HG03342 (cell line): ENCODE measurements at regions not wholly inside any gene's neighbourhood (a gene's known extent, or its start where the extent isn't known, plus 50 kb on each side); places are given as distances from the start of the nearest gene placed in this dataset.

Source experiments
- ATAC-seq: cut with Tn5 transposase; IDR thresholded peaks from one replicate; pipeline ENCODE4 v1.9.1; 2021; ENCODE audit warnings: mild to moderate bottlenecking, moderate library complexity; ENCODE audit not compliant: unreplicated experiment

DNA sequence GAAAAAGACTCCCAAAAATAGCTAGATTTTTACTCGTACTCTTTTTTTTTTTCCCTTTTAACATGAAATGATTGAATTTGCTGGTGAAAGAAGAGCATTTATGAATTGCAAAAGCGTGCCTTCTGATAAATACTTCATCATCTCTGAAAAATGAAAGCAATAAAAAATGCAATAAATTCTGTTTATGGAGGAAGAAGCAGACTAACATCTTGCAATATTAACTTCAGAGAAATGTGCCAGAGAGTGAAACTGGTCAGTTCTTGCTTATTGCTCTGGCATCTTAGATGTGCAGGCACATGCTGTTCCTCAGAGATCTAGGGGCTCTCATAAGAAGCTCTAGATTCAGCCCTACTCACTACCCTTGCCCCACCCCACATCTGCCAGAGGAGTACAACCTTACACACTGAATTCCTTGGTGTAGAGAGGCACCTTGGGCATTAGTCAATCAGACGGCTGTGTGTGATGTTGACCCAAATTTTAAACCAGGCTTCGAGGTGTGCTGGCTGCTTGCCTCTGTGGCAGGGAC, 891.1 kb upstream of the GHITM start:
- ATAC-seq = no peak

DNA sequence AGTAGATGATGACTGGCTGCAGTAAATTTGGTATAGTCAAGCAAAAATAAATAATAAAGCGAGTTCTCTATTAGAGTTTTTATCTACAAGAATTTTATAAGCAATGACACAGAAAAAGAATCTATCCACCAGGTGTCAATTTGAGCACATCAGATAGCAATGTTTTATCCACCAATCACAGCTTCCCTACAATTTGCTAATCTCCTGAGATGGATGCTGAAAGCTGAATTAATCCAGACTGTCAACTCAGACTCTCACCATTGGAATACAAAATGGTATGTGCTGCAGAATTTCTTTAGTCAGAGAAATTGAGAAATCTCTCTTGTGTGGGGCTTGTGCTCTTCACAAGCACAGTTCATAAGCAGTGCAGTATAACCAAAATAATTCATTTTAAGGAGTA, 888.9 kb upstream of the GHITM start:
- no peak for ATAC-seq

DNA sequence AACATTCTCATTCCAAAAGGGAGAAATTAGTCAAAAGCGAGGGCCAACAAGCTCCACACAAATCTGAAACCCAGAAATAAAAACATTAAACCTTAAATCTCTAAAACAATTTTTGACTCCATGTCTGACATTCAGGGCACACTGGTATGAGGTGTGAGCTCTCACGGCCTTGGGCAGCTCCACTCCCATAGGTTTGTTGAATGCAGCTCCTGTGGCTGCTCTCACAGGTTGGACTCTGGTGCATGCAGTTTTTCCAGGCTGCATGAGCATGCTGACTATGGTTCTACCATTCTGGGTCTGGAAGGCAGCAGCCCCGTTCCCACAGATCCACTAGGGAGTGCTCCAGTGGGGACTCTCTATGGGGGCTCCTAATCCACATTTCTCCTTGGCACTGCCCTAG, 887.1 kb upstream of the GHITM start:
- no peak for ATAC-seq

- no peak for ATAC-seq
These were observed 886.7 kb upstream of the GHITM start for GRCh38 chr10:83252596-83252995.

- ATAC-seq = no peak
These were observed 886.2 kb upstream of the GHITM start for GRCh38 chr10:83253011-83253671.

- ATAC-seq = no peak
These were observed 884.6 kb upstream of the GHITM start for GRCh38 chr10:83254698-83255097.

DNA sequence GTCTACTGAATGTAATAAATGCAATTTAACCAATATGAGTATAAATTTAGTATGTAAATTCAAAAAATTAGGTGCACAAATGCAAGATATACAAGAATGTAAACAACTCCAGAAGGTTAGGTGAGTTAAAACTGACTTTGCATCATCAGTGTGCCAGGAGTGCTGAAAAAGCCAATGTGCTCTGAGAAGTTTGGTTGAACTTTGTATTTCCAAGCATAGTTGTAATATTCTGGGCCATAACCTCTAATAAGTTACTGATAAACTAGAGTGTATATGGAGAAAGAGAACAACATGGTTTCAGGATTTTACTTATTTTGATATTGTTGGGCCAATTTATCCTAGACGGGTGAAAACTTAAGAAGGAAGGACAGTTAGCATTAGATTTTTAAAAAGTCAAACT, 876.9 kb upstream of the GHITM start:
- ATAC-seq = no peak

DNA sequence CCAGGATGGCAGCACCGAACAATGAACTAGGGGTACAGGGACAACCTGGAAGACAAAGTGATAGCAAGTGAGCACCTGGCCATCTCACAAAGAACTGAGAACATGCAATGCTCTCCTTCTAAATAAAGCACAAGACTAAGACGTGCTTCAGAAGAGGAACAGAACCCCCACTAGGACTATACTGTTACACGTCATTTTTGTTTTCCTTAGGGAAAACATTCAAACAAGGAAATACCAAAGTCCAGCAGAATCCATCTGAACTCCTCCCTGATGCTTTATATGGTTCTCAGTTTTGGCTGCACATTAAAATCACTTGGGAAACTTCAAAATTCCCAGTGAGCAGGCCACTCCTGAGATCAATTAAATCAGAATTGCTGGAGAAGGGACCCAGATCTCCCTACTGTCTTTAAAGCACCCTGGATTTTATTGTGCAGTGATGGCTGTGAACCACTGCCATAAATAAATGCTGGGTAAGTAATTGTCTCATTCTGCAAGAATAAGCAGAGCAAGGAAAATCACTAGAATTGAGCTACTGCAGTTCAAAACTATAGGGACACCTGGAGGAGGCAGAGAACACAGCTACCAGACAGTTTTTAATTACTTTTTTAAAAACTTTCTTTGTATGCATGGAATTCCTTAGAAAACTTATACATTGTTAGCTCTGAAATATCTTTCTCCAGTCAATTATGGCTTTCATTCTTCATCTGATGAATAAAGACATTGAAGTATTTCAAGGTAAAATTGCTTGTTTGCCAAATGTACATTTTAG, 866.5 kb upstream of the GHITM start:
- no peak for ATAC-seq

DNA sequence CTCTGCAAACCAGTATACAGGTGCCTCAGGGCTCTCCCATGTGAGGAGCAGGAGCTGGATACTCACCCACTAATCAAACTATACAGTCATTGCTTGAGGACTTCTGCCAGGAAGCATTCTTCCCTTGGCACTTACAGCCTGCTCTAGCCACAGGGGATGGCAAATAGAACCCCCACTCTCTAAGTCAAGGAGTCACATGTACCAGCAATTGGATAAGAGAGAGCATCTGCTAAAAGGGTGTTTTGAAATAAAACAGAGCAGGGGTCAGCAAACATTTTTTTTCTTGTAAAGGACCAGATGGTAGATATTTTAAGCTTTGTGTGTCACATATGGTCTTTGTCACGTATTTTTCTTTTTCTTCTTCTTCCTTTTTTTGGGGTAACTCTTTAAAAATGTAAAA, 865.2 kb upstream of the GHITM start:
- ATAC-seq = no peak

- no peak for ATAC-seq
These were observed 862.3 kb upstream of the GHITM start for GRCh38 chr10:83276971-83277370.

DNA sequence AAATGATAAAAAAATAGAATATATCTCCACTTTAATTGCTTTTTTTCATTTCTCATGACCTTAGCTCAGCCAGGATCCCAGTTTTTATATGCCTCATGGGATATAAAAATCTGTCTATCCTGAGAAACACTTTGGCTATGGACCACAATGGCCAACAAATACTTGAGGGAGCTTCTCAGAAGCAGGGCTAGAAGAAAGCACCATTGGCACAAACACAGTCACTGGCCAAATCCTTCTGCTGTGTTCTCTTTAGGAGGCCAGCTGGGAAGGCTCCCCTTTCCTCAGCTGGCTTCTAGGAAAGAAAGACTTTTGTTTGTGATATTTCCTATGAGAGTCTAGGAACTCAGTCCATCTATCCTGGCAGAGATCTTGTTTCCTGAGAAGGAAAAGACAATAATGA, 856.2 kb upstream of the GHITM start:
- no peak for ATAC-seq

DNA sequence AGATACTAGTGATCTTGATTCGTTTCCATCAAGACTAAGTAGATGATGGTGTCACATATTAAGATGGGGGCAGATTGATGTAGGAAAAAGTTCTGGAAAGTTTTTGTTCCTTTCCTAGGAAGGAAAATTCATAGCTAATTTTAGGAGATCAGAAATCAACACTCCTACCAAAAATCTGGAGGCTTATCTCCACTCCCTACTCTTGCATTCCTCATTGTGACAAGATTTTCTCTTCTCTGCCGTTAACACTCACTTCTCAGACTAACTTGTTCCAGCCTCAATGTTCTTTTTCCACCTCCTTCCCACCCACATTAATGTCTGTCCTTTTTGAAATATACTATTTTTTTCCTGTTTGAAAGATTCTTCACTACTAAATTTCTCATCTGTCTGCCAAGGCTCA, 851.9 kb upstream of the GHITM start:
- ATAC-seq = no peak

DNA sequence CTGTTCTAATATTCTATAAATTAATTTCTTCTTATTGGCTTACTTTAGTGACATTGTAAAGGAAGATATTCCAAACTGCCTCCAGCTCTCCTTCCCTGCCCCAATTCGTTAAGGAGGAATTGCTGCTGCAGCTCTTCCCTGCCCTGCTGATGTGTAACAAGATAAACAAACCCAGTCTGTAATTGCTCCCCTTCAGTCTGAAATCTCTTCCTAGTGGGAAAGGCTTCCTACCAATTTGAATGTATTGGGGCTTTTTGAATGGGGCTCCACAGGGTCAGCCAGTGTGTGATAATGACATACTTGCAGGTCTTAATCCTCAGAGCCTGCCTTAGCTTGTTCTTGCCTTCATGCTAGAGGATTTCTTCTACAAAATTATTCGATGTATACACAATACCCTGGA, 849.9 kb upstream of the GHITM start:
- ATAC-seq = no peak

DNA sequence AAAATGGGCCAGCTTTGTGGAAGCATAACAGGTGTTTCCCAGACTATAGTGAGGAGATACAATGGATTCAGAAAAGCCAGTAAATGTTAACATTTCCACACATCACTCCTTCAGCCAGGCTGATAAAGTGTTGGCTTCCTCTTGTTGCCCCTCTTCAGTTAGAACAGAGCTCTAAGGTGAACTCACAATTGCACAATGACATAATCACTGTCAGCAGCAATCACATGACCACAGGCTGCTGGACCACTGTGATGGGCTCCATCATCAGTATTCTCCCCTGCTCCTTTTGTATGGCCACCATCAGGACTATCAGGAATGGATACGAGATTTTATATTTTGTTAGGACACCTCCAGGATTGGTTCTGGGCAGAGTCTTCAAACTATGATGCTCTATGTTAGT, 849.4 kb upstream of the GHITM start:
- no peak for ATAC-seq

DNA sequence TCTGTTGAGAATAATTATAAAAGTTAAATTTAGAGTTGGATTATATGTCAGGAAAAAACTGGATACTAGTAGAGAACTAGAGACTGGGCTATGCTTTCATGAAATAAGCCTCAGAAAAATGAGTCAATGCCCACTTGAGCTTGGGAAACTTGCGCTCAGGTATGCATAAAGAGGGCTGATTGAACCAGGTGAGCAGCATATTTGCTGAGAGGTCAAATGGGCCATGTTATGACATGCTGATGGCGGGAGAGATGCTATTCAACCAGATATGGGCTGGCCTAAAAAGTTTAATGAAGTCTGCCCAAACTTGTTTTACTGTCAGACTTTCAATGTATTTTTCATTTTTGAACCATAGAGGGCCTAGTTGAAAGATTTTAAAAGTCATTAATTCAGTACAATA, 837.6 kb upstream of the GHITM start:
- ATAC-seq = no peak

GRCh38 chr10:83302623-83303022, 836.7 kb upstream of the GHITM start:
- ATAC-seq = no peak

DNA sequence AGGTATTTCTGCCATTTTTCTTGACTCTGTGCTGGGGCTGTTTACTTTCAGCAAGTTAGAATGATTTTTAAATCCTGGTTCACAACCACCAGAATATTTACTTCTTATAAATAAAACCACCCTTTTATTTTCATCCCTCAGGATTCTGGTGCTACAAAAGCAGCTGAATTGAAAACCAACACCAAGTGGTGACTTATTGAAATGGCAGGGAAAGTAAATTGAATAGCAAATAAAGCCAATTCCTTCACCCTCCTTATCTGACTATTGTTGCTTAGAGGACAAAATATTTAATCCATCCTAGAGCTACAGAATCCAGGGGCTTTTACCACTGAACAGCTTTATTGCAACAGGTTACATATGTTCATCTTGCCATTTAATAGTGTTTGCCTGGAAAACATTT, 828.6 kb upstream of the GHITM start:
- ATAC-seq = no peak

DNA sequence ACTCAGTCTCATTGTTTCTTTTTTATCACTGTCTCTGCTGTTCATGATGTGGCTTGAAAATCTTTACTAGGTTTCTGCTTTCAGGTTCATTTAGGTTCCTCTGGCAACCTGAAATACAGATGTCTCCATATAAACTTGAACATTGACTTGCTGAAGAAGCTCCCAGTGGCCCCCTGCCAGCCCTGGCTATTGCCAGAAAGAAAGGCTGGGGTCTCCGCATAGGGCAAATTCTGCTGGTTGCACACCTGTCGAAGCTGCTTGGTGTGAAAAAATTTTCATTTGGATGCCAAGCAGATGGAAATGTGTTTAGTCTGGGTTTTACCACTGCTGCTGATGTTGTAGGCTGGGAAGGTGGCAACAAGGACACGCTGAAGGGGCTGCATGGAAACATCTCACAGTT, 826.7 kb upstream of the GHITM start:
- ATAC-seq = no peak

DNA sequence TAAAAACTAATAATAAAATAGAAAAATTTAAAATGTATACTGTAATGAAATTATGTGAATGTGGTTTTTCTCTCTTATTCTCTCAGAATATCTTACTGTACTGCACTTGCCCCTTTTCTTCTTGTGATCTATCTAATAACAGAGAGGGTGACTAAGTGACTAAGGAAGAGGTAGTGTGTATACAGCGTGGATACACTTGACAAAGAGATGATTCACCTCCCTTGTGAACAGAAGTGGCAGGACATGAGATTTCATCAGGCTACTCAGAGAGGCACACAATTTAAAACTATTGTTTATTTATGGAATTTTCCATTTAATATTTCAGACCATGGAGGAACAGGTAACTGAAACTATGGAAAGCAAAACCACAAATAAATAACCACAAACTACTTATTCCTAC, 806.6 kb upstream of the GHITM start:
- no peak for ATAC-seq

DNA sequence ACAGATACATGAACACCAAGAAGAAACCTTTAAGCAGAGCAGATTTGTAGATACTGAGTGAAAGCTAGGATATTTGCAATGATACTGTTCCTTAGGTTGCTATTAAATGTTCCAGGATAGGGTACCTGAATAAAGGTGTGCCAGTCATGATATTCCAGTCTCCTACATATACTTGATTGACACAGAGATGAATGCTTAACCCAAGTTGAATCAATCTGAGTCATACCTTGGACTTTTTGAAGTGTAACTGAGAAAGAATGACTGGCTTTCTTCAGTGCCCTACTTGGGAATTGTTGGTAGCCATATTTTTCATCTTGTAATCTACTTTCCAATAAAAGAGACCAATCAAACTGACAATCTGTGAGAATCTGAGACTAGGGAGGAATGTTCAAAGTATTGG, 805.7 kb upstream of the GHITM start:
- ATAC-seq = no peak

DNA sequence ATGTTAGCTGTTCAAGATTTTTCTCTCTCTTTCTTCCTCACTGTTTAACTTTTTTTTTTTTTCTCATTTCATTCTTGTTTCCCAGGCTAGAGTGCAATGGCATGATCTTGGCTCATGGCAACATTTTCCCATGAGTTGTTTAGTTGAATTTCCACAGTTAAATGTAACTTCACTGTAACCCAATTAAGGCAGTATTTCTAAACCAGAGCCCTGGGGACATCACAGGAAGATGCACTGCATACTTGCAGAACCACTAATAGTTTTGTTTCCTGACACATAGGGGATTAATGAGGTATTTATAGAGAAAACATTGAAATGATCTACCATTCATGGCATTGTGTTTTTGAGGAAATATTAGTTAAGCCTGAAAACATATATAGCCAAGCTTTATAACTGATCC, 795.6 kb upstream of the GHITM start:
- no peak for ATAC-seq

GRCh38 chr10:83346266-83346910, 792.9 kb upstream of the GHITM start:
- no peak for ATAC-seq
